ENCODE measurements at regions not wholly inside any gene's neighbourhood (a gene's known extent, or its start where the extent isn't known, plus 50 kb on each side); places are given as distances from the start of the nearest gene placed in this dataset.

DNA sequence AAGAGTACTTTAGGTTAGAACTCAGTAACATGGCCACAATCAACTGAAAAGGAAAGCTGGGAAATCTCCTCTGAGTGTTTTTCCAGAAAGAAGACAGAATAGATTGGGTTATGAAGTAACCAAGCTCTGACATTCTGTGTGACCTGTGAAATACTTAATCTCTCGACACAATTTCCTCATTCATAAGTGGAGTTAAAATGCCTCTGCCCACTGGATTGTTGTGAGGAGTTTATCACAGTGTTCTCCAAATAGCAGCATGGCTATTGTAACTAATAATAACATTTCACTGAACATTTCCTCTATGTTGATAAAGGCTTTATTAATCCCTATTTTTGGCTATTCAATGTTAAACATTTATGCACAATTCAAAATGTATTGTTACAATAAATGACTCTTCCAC is 311.0 kb downstream of the GABRB2 start:
- TF ChIP-seq POLR2A (IDR thresholded peaks at IDR 0.05), result no peak
- TF ChIP-seq, protein P1, sequence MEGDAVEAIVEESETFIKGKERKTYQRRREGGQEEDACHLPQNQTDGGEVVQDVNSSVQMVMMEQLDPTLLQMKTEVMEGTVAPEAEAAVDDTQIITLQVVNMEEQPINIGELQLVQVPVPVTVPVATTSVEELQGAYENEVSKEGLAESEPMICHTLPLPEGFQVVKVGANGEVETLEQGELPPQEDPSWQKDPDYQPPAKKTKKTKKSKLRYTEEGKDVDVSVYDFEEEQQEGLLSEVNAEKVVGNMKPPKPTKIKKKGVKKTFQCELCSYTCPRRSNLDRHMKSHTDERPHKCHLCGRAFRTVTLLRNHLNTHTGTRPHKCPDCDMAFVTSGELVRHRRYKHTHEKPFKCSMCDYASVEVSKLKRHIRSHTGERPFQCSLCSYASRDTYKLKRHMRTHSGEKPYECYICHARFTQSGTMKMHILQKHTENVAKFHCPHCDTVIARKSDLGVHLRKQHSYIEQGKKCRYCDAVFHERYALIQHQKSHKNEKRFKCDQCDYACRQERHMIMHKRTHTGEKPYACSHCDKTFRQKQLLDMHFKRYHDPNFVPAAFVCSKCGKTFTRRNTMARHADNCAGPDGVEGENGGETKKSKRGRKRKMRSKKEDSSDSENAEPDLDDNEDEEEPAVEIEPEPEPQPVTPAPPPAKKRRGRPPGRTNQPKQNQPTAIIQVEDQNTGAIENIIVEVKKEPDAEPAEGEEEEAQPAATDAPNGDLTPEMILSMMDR (IDR thresholded peaks at IDR 0.05), result no peak
